Hepatocyte (in vitro differentiated cells): ENCODE measurements at regions not wholly inside any gene's neighbourhood (a gene's known extent, or its start where the extent isn't known, plus 50 kb on each side); places are given as distances from the start of the nearest gene placed in this dataset.

Source experiments
- EZH2 ChIP-seq: fragments of 200-600 bp; sonication (generic); IDR thresholded peaks from 2 replicates; pipeline ENCODE4 v1.6.1; 2016; ENCODE audit warnings: antibody characterized with exemption, mild to moderate bottlenecking, borderline replicate concordance
- EZH2phosphoT487 ChIP-seq: fragments of 200-600 bp; sonication (generic); IDR thresholded peaks from one replicate; pipeline ENCODE4 v1.6.1; 2018; ENCODE audit warnings: antibody characterized with exemption, mild to moderate bottlenecking, low read depth, moderate library complexity; ENCODE audit not compliant: unreplicated experiment, severe bottlenecking
- TF ChIP-seq, protein P1 (sequence below): fragments of 200-600 bp; sonication (generic); IDR thresholded peaks from 2 replicates; pipeline ENCODE4 v1.5.1; 2016; ENCODE audit warnings: antibody characterized with exemption, mild to moderate bottlenecking; ENCODE audit not compliant: poor library complexity

DNA sequence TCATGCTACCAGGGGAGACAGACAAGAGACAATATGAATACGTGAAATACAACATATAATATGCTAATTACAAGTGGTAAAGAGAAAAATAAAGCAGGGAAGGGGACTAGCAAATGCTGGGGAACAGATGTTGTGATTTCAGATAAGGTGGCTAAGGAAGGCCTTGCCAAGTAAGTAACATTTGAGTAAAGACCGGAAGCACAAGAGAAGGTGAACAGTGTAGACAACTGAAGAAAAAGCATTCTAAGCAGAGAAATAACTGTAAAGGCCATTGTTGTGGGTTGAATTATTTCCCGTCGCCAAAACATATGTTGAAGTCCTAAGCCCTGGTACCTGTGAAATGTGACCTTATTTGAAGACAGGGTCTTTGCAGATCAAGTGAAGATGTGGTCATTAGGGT is 63.7 kb upstream of the EED start:
- TF ChIP-seq, protein P1, sequence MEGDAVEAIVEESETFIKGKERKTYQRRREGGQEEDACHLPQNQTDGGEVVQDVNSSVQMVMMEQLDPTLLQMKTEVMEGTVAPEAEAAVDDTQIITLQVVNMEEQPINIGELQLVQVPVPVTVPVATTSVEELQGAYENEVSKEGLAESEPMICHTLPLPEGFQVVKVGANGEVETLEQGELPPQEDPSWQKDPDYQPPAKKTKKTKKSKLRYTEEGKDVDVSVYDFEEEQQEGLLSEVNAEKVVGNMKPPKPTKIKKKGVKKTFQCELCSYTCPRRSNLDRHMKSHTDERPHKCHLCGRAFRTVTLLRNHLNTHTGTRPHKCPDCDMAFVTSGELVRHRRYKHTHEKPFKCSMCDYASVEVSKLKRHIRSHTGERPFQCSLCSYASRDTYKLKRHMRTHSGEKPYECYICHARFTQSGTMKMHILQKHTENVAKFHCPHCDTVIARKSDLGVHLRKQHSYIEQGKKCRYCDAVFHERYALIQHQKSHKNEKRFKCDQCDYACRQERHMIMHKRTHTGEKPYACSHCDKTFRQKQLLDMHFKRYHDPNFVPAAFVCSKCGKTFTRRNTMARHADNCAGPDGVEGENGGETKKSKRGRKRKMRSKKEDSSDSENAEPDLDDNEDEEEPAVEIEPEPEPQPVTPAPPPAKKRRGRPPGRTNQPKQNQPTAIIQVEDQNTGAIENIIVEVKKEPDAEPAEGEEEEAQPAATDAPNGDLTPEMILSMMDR: no peak
- TF ChIP-seq EZH2 (no peak), EZH2phosphoT487 (no peak)
